Spleen (tissue), 7 donors: ENCODE measurements at regions not wholly inside any gene's neighbourhood (a gene's known extent, or its start where the extent isn't known, plus 50 kb on each side); places are given as distances from the start of the nearest gene placed in this dataset.

Experiments used
- POLR2A ChIP-seq, 3 donors: fragments of 450-650 bp; IDR thresholded peaks; one replicate each; pipeline ENCODE4 v1.5.1; 2017; ENCODE audit warnings: antibody characterized with exemption in 3 of 3, mild to moderate bottlenecking in 1 of 3
- TF ChIP-seq, protein P1 (sequence below), 11 experiments: fragments of 200-600 bp in 7 of 11; fragments of 450-650 bp in 4 of 11; sonication (generic) in 4 of 11; IDR thresholded peaks in 8 of 11; conservative IDR thresholded peaks in 3 of 11; 1 replicate in 7 of 11; 2 replicates in 4 of 11; pipeline versions ENCODE4 v1.4.0 to v1.8.0; 2016 to 2021; ENCODE audit warnings: antibody characterized with exemption in 11 of 11, inconsistent platforms in 4 of 11, mild to moderate bottlenecking in 1 of 11
- donor health status: DM: no; HTN: no; CAD: no; lungs with moderate emphysema.
- donor health status: DM: no; HTN: no; CAD: no.
- donor health status: DM: no; HTN: no; CAD: no.

DNA sequence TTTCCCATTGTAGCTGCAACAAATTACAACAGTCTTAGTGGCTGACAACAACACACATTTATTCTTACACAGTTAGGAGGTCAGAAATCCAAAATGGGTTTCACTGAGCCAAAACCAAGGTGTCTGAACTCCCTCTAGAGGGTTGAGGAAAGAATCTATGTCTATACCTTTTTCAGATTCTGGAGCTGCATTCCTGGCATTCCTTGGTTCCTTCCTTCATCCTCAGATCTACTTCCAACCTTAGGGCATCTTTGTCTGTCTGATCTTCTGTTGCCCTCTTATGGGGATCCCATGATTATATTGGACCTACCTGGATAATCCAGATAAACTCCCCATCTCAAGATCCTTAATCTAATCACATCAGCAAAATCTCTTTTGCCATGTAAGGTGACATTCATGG, 540.9 kb upstream of the MAP3K7 start:
- TF ChIP-seq, protein P1, sequence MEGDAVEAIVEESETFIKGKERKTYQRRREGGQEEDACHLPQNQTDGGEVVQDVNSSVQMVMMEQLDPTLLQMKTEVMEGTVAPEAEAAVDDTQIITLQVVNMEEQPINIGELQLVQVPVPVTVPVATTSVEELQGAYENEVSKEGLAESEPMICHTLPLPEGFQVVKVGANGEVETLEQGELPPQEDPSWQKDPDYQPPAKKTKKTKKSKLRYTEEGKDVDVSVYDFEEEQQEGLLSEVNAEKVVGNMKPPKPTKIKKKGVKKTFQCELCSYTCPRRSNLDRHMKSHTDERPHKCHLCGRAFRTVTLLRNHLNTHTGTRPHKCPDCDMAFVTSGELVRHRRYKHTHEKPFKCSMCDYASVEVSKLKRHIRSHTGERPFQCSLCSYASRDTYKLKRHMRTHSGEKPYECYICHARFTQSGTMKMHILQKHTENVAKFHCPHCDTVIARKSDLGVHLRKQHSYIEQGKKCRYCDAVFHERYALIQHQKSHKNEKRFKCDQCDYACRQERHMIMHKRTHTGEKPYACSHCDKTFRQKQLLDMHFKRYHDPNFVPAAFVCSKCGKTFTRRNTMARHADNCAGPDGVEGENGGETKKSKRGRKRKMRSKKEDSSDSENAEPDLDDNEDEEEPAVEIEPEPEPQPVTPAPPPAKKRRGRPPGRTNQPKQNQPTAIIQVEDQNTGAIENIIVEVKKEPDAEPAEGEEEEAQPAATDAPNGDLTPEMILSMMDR (IDR thresholded peaks at IDR 0.05 in 8 of 11, conservative IDR thresholded peaks at IDR 0.05 in 3 of 11) = no peak
- no peak for TF ChIP-seq POLR2A (IDR thresholded peaks at IDR 0.05)
